ENCODE measurements at regions not wholly inside any gene's neighbourhood (a gene's known extent, or its start where the extent isn't known, plus 50 kb on each side); places are given as distances from the start of the nearest gene placed in this dataset.

- TF ChIP-seq CTCF (IDR thresholded peaks at IDR 0.05) (no peak), POLR2A (IDR thresholded peaks at IDR 0.05) (no peak)
Measured at GRCh38 chr5:158195416-158196210, 336.7 kb upstream of the CLINT1 start.

All from Peyer's patch (tissue), 4 donors.